ENCODE measurements at regions not wholly inside any gene's neighbourhood (a gene's known extent, or its start where the extent isn't known, plus 50 kb on each side); places are given as distances from the start of the nearest gene placed in this dataset.

- DNase-seq (ENCODE audit: low read depth): no peak
These were observed 103.1 kb downstream of the TOMM20 start for GRCh38 chr1:235025422-235025984.

GRCh38 chr1:235024711-235025421 is 103.8 kb downstream of the TOMM20 start:
- no peak for DNase-seq (ENCODE audit: low read depth)

GRCh38 chr1:235023711-235024439 is 104.8 kb downstream of the TOMM20 start:
- DNase-seq (ENCODE audit: low read depth): no peak

- DNase-seq (ENCODE audit: low read depth): no peak
These were observed 105.5 kb downstream of the TOMM20 start for GRCh38 chr1:235022981-235023710.

- DNase-seq (ENCODE audit: low read depth): no peak
These were observed 106.2 kb downstream of the TOMM20 start for GRCh38 chr1:235022341-235022980.

- no peak for DNase-seq (ENCODE audit: low read depth)
These were observed 106.8 kb downstream of the TOMM20 start for GRCh38 chr1:235021815-235022214.

GRCh38 chr1:235021321-235021720 is 107.3 kb downstream of the TOMM20 start:
- no peak for DNase-seq (ENCODE audit: low read depth)

GRCh38 chr1:235019961-235020360 is 108.7 kb downstream of the TOMM20 start:
- DNase-seq (ENCODE audit: low read depth): no peak

GRCh38 chr1:235019471-235019870 is 109.2 kb downstream of the TOMM20 start:
- no peak for DNase-seq (ENCODE audit: low read depth)

GRCh38 chr1:235018720-235019444 is 109.8 kb downstream of the TOMM20 start:
- DNase-seq (ENCODE audit: low read depth): peak; percentile 37

- no peak for DNase-seq (ENCODE audit: low read depth)
These were observed 110.5 kb downstream of the TOMM20 start for GRCh38 chr1:235018161-235018560.

- no peak for DNase-seq (ENCODE audit: low read depth)
These were observed 110.9 kb downstream of the TOMM20 start for GRCh38 chr1:235017719-235018118.

- DNase-seq (ENCODE audit: low read depth): no peak
These were observed 111.4 kb downstream of the TOMM20 start for GRCh38 chr1:235017191-235017590.

- no peak for DNase-seq (ENCODE audit: low read depth)
These were observed 113.2 kb downstream of the TOMM20 start for GRCh38 chr1:235015291-235015985.

- no peak for DNase-seq (ENCODE audit: low read depth)
These were observed 113.9 kb downstream of the TOMM20 start for GRCh38 chr1:235014756-235015155.

GRCh38 chr1:235013512-235013911 is 115.1 kb downstream of the TOMM20 start:
- no peak for DNase-seq (ENCODE audit: low read depth)

- DNase-seq (ENCODE audit: low read depth): no peak
These were observed 116.0 kb downstream of the TOMM20 start for GRCh38 chr1:235012436-235013210.

GRCh38 chr1:235011599-235012435 is 116.8 kb downstream of the TOMM20 start:
- DNase-seq (ENCODE audit: low read depth): peak; percentile 96

- DNase-seq (ENCODE audit: low read depth): peak; percentile 57
These were observed 117.5 kb downstream of the TOMM20 start for GRCh38 chr1:235011064-235011598.

Data from stimulated activated CD4-positive, alpha-beta T cell treated with anti-CD3 and anti-CD28 coated beads, Interleukin-2, amount 100 ng/mL, for 4 hours (primary cell).